ENCODE measurements at regions not wholly inside any gene's neighbourhood (a gene's known extent, or its start where the extent isn't known, plus 50 kb on each side); places are given as distances from the start of the nearest gene placed in this dataset.

- in situ Hi-C loops (cut with MboI; ENCODE audit: low pct_ligation_motif_present in 1 of 4, low pct_unique_long_range_greater_than_20kb in 1 of 4, low sequenced_read_pairs in 3 of 4) (no loop called here), intact Hi-C loops (cut with DNase I; ENCODE audit: low total_unique reads) (no loop called here)
- Histone ChIP-seq H3K27ac (no peak overlapping the region), H3K9me3 (no peaks in the 10 kb centered on the region), H3K4me3 (no peak overlapping the region), H3K27me3 (no peaks in the 10 kb centered on the region), H3K36me3 (no peaks in the 10 kb centered on the region), H3K4me1 (peaks cover 0 to 23% (median 6%) of the 10 kb centered on the region in 4 donors)
- WGBS, 2 donors (ENCODE audit: low coverage in 1 of 2), result 86 to 100% methylated on average over 2 of the region's 2 CpGs
- no peak for DNase-seq
- no peak for TF ChIP-seq POLR2AphosphoS5 (IDR thresholded peaks at IDR 0.05)
- no peak for TF ChIP-seq EP300 (IDR thresholded peaks at IDR 0.05; ENCODE audit: low read depth)
- no peak for TF ChIP-seq POLR2A (IDR thresholded peaks at IDR 0.05)
- TF ChIP-seq CTCF (IDR thresholded peaks at IDR 0.05), result no peak
Measured at GRCh38 chr9:82780017-82780416, 282.9 kb downstream of the RASEF start.

- intact Hi-C loops (cut with DNase I; ENCODE audit: low total_unique reads), result no loop called here
- no peak for DNase-seq
- in situ Hi-C loops (cut with MboI; ENCODE audit: low pct_ligation_motif_present in 1 of 4, low pct_unique_long_range_greater_than_20kb in 1 of 4, low sequenced_read_pairs in 3 of 4), result no loop called here
- 49 to 59% methylated on average over 6 of the region's 6 CpGs for WGBS, 2 donors (ENCODE audit: low coverage in 1 of 2)
- Histone ChIP-seq H3K27me3 (no peaks in the 10 kb centered on the region), H3K27ac (peak overlapping the region in 2 of 4 donors; percentile 50), H3K4me1 (peaks cover 0 to 23% (median 6%) of the 10 kb centered on the region in 4 donors), H3K4me3 (no peak overlapping the region), H3K9me3 (no peaks in the 10 kb centered on the region), H3K36me3 (no peaks in the 10 kb centered on the region)
- no peak for TF ChIP-seq POLR2A (IDR thresholded peaks at IDR 0.05)
- TF ChIP-seq POLR2AphosphoS5 (IDR thresholded peaks at IDR 0.05), result no peak
Measured at GRCh38 chr9:82781921-82782392, 281.0 kb downstream of the RASEF start.

GRCh38 chr9:82783045-82783444, 279.9 kb downstream of the RASEF start:
- intact Hi-C loops (cut with DNase I; ENCODE audit: low total_unique reads) (no loop called here), in situ Hi-C loops (cut with MboI; ENCODE audit: low pct_ligation_motif_present in 1 of 4, low pct_unique_long_range_greater_than_20kb in 1 of 4, low sequenced_read_pairs in 3 of 4) (no loop called here)

GRCh38 chr9:82784589-82784988, 278.4 kb downstream of the RASEF start:
- WGBS, 2 donors (ENCODE audit: low coverage in 1 of 2), result 97 to 100% methylated on average over 1 of the region's 1 CpG

More at GRCh38 chr9:82783045-82783444, 279.9 kb downstream of the RASEF start:
- TF ChIP-seq POLR2A (IDR thresholded peaks at IDR 0.05) (no peak), POLR2AphosphoS5 (IDR thresholded peaks at IDR 0.05) (no peak), CTCF (IDR thresholded peaks at IDR 0.05) (no peak), EP300 (IDR thresholded peaks at IDR 0.05; ENCODE audit: low read depth) (no peak)
- WGBS, 2 donors (ENCODE audit: low coverage in 1 of 2), result 20 to 60% methylated on average over 1 of the region's 1 CpG
- peaks cover 0 to 23% (median 6%) of the 10 kb centered on the region in 4 donors for H3K4me1 ChIP-seq
- no peaks in the 10 kb centered on the region for H3K27me3 ChIP-seq
- peak; percentile 18 for DNase-seq
- H3K36me3 ChIP-seq, result no peaks in the 10 kb centered on the region
- peak overlapping the region in 3 of 4 donors; percentile 43 to 50 (median 50) for H3K27ac ChIP-seq
- no peak overlapping the region for H3K4me3 ChIP-seq
- no peaks in the 10 kb centered on the region for H3K9me3 ChIP-seq

More at GRCh38 chr9:82784589-82784988, 278.4 kb downstream of the RASEF start:
- Histone ChIP-seq H3K4me3 (no peak overlapping the region), H3K4me1 (peaks cover 0 to 23% (median 6%) of the 10 kb centered on the region in 4 donors), H3K27ac (no peak overlapping the region), H3K27me3 (no peaks in the 10 kb centered on the region), H3K36me3 (no peaks in the 10 kb centered on the region), H3K9me3 (no peaks in the 10 kb centered on the region)
- intact Hi-C loops (cut with DNase I; ENCODE audit: low total_unique reads), result no loop called here
- no peak for DNase-seq
- TF ChIP-seq POLR2AphosphoS5 (IDR thresholded peaks at IDR 0.05), result no peak
- no peak for TF ChIP-seq POLR2A (IDR thresholded peaks at IDR 0.05)
- no peak for TF ChIP-seq CTCF (IDR thresholded peaks at IDR 0.05)
- TF ChIP-seq EP300 (IDR thresholded peaks at IDR 0.05; ENCODE audit: low read depth), result no peak
- in situ Hi-C loops (cut with MboI; ENCODE audit: low pct_ligation_motif_present in 1 of 4, low pct_unique_long_range_greater_than_20kb in 1 of 4, low sequenced_read_pairs in 3 of 4), result no loop called here

Data from transverse colon (tissue), 4 donors.